ENCODE measurements at regions not wholly inside any gene's neighbourhood (a gene's known extent, or its start where the extent isn't known, plus 50 kb on each side); places are given as distances from the start of the nearest gene placed in this dataset.

DNA sequence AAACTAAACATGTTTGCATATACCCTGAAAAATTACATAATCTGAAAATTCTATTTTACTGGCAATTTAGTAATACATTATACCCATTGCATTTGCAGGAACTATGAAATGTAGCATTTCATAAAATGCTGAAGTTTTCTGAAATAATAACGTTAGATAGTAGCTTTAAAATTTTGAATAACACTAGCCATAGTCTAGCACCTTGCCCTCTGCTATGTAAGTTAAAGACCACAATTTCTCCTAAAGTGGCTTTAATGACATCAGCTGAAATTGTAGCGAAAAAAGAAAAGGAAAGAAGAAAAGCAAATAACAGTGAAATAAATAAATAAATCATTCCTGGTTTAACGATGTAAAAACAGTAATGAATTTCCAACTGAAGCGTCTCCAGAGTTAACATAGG is 172.8 kb upstream of the RASA1 start:
- no peak overlapping the region for H3K4me3 ChIP-seq (ENCODE audit: low read length)
- no peaks in the 10 kb centered on the region for H4K20me1 ChIP-seq (ENCODE audit: insufficient read depth)
- no peaks in the 10 kb centered on the region for H3K9me3 ChIP-seq (ENCODE audit: low read length)
- H3K27me3 ChIP-seq (ENCODE audit: insufficient read depth, low read depth, low read length): no peaks in the 10 kb centered on the region
- H3K36me3 ChIP-seq (ENCODE audit: insufficient read depth, low read length): no peaks in the 10 kb centered on the region
- H3K79me2 ChIP-seq (replicated peaks; ENCODE audit: insufficient read depth, low read length): no peaks in the 10 kb centered on the region
- no peak overlapping the region for H3K27ac ChIP-seq (ENCODE audit: low read length)
- H2AFZ ChIP-seq (ENCODE audit: low read depth, low read length): no peak overlapping the region
- H3K4me2 ChIP-seq (ENCODE audit: low read length): no peak overlapping the region
- no peak overlapping the region for H3K9ac ChIP-seq (ENCODE audit: low read length)
- H3F3A ChIP-seq (ENCODE audit: insufficient read depth, low read length, poor library complexity, severe bottlenecking): no peaks in the 10 kb centered on the region
- TF ChIP-seq, protein P1, sequence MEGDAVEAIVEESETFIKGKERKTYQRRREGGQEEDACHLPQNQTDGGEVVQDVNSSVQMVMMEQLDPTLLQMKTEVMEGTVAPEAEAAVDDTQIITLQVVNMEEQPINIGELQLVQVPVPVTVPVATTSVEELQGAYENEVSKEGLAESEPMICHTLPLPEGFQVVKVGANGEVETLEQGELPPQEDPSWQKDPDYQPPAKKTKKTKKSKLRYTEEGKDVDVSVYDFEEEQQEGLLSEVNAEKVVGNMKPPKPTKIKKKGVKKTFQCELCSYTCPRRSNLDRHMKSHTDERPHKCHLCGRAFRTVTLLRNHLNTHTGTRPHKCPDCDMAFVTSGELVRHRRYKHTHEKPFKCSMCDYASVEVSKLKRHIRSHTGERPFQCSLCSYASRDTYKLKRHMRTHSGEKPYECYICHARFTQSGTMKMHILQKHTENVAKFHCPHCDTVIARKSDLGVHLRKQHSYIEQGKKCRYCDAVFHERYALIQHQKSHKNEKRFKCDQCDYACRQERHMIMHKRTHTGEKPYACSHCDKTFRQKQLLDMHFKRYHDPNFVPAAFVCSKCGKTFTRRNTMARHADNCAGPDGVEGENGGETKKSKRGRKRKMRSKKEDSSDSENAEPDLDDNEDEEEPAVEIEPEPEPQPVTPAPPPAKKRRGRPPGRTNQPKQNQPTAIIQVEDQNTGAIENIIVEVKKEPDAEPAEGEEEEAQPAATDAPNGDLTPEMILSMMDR (IDR thresholded peaks at IDR 0.05; ENCODE audit: poor library complexity, severe bottlenecking): no peak
- no peak for TF ChIP-seq SMC3 (conservative IDR thresholded peaks at IDR 0.05; ENCODE audit: poor library complexity)
- TF ChIP-seq RAD21 (conservative IDR thresholded peaks at IDR 0.05): no peak
- TF ChIP-seq, protein P2, sequence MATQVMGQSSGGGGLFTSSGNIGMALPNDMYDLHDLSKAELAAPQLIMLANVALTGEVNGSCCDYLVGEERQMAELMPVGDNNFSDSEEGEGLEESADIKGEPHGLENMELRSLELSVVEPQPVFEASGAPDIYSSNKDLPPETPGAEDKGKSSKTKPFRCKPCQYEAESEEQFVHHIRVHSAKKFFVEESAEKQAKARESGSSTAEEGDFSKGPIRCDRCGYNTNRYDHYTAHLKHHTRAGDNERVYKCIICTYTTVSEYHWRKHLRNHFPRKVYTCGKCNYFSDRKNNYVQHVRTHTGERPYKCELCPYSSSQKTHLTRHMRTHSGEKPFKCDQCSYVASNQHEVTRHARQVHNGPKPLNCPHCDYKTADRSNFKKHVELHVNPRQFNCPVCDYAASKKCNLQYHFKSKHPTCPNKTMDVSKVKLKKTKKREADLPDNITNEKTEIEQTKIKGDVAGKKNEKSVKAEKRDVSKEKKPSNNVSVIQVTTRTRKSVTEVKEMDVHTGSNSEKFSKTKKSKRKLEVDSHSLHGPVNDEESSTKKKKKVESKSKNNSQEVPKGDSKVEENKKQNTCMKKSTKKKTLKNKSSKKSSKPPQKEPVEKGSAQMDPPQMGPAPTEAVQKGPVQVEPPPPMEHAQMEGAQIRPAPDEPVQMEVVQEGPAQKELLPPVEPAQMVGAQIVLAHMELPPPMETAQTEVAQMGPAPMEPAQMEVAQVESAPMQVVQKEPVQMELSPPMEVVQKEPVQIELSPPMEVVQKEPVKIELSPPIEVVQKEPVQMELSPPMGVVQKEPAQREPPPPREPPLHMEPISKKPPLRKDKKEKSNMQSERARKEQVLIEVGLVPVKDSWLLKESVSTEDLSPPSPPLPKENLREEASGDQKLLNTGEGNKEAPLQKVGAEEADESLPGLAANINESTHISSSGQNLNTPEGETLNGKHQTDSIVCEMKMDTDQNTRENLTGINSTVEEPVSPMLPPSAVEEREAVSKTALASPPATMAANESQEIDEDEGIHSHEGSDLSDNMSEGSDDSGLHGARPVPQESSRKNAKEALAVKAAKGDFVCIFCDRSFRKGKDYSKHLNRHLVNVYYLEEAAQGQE (IDR thresholded peaks at IDR 0.05; ENCODE audit: borderline replicate concordance): no peak
- TF ChIP-seq EP300 (conservative IDR thresholded peaks at IDR 0.05; ENCODE audit: poor library complexity, severe bottlenecking): no peak
- TF ChIP-seq MXI1 (conservative IDR thresholded peaks at IDR 0.05; ENCODE audit: poor library complexity, severe bottlenecking): no peak
- no peak for TF ChIP-seq POLR2AphosphoS5 (IDR thresholded peaks at IDR 0.05)
- H3K9me2 ChIP-seq (ENCODE audit: insufficient read depth, low read length): no peaks in the 10 kb centered on the region

DNA sequence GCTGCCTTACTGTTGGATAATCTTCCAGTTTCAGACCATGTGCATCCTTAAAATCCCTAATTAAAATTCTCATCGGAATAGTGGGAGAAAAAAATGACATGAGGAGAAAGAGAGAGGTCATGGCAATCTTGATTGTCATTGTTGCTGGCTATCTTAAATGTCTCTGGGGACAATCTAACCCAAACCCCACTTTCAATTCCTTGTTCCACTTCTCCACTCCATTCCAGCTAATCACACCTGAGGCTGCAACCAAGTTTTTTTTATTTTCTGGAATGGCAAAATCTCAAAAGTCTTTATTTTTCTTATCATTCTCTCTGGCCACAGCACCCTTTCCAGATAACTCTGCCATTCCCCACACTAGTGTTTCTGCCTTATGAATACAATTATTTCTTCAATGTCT is 171.9 kb upstream of the RASA1 start:
- Histone ChIP-seq H3K9me2 (ENCODE audit: insufficient read depth, low read length) (no peaks in the 10 kb centered on the region), H3K79me2 (replicated peaks; ENCODE audit: insufficient read depth, low read length) (no peaks in the 10 kb centered on the region), H3F3A (ENCODE audit: insufficient read depth, low read length, poor library complexity, severe bottlenecking) (no peaks in the 10 kb centered on the region), H3K27me3 (ENCODE audit: insufficient read depth, low read depth, low read length) (no peaks in the 10 kb centered on the region), H3K36me3 (ENCODE audit: insufficient read depth, low read length) (no peaks in the 10 kb centered on the region), H3K4me2 (ENCODE audit: low read length) (no peak overlapping the region), H3K9ac (ENCODE audit: low read length) (no peak overlapping the region), H2AFZ (ENCODE audit: low read depth, low read length) (no peak overlapping the region), H4K20me1 (ENCODE audit: insufficient read depth) (no peaks in the 10 kb centered on the region), H3K9me3 (ENCODE audit: low read length) (no peaks in the 10 kb centered on the region), H3K27ac (ENCODE audit: low read length) (no peak overlapping the region), H3K4me3 (ENCODE audit: low read length) (no peak overlapping the region)
- TF ChIP-seq, protein P1 (IDR thresholded peaks at IDR 0.05; ENCODE audit: poor library complexity, severe bottlenecking): no peak

Data from neural cell (in vitro differentiated cells).